Occipital lobe (tissue), 1 donor: ENCODE measurements at regions not wholly inside any gene's neighbourhood (a gene's known extent, or its start where the extent isn't known, plus 50 kb on each side); places are given as distances from the start of the nearest gene placed in this dataset.

Experiments
- DNase-seq: peaks from one replicate; lab custom pipeline; 2025; lab: John Stamatoyannopoulos, UW

DNA sequence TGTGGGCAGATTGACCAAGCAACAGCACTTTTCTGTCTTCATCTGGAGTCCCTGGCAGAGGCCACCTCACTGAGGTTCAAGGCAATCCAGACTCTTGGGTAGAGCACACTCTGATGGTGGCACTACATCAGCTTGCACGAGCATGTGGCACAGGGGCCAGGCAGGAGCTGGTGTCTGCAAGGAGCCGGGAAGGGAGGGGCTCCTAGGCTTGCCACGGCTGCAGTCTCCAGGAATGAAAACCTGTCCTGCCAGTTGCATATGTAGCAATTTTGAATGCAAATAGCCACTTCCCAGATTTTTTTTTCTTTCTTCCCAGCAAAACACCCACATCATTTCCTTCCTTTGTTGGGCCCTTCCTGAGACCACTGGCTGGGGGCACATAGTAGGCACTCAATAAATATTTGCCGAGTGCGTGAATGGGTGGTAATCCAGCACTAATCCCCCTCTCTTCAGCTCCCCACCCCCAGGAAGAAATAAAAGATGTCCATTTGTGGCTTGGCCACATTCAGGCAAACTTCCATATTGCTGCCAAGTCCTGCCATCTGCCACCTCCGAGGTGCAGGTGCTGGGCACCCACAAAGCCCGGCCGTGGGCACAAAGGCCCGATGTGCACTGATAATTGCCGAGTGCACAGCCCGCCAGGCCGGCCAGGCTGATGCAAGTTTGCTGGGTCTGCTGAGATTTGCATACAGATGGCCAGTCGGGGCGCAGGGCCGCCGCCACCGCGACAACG lies 72.4 kb downstream of the MYCN start:
- no peak for DNase-seq

DNA sequence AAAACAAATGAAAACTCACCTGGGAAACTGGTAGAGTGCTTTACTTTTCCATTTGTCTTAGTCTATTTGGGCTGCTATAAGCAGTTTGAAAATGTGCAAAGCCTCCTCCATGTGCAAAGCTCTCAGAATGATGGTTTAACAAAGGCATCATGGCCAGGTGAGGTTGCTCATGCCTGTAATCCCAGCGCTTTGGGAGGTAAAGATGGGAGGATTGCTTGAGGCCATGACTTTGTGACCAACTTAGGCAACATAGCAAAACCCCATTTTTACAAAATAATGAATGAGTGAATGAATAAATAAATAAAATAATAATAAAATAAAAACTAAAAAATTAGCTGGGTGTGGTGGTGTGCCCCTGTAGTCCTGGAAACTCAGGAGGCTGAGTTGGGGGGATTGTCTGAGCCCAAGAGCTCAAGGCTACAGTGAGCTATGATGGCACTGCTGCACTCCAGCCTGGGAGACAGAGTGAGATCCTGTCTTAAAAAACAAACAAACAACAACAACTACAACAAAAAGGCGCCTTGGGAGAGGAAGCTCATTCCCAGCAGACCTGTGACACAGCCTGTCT lies 71.8 kb downstream of the MYCN start:
- no peak for DNase-seq

DNA sequence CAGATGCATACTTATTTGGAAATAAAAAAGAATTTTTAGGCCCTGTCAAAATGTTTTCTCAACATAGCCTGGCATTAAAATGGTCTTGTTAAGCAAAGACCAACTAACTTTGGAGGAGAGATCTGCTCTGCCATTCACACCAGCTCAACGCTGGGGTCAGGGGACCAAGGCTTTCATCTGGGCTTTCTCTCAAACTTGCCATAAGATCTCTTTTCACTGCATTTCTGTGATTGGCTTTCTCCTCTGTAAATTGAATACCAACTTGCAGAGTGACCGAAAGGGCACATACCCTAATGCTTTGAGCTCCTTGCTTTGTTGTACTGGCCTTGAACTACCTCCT lies 71.2 kb downstream of the MYCN start:
- DNase-seq, result no peak

DNA sequence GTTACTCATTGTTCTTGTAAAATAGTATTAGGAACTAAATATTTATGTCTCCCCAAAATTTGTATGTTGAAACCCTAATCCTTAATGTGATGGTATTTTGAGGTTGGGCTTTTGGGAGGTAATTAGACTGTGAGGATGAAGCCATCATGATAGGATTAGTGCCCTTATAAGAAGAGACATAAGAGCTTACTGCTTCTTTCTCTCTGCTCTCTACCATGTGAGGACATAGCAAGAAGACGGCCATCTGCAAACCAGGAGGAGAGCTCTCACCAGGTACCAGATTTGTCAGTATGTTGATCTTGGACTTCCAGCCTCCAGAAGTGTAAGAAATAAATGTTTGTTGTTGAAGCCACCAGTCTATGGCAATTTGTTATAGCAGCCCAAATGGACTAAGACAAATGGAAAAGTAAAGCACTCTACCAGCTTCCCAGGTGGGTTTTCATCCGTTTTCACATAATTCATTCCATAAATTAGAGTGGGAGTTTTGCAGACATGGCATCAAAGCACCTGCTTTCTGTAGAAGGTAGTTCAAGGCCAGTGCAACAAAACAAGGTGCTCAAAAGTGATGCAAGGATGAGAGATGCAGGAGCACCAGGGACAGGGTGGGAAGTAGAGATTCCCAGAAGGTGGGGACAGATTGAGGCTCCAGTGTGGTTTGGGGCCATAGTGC lies 70.7 kb downstream of the MYCN start:
- no peak for DNase-seq

DNA sequence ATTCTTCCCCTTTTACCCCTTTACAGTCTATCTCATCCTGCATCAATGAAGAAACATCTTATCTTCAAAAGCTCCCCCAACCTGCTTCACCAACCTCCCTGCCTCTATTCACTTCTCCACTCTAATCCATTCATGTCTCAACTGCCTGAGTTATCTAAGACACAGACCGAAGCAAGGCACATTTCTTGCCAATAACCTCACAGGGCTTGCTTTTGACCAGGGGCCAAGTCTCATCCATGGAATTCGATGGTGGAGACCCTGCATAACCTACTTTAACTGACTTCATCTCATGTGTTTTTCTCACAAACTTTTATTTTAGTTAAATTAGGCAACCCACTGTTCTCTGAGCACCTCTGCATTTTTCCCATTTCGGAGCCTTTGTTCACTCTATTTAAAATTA lies 69.7 kb downstream of the MYCN start:
- DNase-seq, result no peak

DNA sequence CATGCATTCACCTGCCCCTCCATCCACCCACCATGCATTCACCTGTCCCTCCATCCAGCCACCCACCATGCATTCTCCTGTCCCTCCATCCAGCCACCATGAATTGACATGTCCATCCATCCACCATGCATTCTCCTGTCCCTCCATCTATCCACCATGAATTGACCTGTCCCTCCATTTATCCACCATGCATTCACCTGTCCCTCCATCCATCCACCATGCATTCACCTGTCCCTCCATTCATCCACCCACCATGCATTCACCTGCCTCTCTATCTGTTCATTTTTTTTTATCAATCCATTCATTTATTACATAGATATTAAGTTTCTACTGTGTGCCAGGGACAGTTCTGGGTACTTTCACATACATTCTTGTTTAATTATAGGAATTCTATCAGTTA lies 69.2 kb downstream of the MYCN start:
- no peak for DNase-seq

DNA sequence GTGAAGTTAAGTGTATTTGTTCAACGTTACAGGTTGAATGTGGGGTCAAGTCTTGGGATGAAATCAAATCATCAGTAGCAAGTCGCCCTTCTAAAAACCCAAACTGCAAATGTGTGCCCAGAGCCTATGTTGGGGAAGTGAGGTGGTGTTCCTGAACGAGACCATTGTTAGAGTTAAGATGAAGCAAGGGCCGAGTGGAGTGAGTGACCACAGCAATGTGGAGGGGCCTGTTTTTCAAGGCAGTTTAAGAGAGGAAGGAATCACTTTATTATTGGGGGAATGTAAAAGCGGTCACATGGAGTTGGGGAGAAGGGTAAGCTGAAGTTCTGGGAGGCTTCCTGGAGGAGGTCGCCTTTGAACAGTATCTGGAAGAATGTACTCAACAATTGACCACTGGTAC lies 68.5 kb downstream of the MYCN start:
- DNase-seq, result no peak

DNA sequence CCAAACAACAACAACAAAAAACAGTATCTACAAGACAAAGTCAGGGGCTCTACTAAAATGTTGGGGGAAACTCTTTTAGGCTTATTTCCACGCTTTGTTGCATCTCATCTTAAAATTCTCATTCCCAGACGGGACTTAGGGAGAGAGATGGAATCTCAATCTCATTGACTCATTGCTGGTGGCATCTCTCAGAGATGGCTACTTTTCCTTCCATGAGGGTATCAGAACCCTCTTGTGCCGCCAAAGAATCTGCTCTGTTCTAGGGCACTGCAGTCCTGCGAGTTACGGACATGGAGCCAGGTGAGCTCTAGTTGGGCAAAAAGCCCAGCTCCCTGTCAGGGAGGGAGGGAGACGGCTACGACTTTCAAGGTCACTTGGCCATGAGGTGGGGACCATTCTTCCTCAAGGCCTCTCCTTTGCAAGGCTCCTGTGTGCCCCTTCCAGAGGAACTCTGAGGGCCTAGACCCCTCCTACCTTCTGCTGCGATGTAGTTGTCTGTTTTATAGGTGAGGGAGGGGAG lies 68.0 kb downstream of the MYCN start:
- no peak for DNase-seq

DNA sequence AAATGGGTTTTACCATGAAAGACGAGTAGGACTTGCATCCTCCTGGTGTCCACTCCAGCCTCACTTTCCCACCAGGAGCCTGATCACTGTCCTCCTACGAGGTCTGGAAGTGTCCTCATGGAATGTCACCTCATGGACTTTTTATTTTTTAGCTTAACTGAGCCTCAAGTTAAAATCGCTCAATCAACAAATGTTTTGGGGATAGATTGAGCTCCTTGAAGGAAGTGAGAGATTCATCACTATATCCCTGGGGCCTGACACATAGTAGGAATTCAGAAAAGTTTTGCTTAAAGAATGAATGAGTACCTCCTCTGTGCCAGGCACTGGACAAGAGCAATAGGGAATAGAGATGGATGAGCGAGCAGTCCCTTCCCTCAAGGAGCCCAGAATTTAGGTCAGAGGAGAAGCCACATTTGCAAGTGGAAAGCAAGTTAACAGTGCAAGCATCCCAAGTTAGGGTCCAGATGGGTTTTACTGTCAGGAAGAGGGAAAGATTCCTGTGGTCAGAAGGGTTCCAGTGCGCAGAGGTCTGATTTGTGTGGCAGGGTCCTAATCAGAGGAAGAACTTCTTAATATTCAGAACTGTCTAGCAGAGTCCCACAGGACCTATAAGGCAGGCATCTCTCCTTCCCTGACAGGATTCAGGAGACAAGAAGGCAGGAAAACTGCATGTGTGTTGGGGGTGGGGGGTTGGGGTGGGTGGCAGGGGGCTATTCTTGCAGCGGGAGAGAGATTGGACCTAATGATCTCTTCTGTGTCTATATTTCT lies 67.0 kb downstream of the MYCN start:
- DNase-seq, result no peak

DNA sequence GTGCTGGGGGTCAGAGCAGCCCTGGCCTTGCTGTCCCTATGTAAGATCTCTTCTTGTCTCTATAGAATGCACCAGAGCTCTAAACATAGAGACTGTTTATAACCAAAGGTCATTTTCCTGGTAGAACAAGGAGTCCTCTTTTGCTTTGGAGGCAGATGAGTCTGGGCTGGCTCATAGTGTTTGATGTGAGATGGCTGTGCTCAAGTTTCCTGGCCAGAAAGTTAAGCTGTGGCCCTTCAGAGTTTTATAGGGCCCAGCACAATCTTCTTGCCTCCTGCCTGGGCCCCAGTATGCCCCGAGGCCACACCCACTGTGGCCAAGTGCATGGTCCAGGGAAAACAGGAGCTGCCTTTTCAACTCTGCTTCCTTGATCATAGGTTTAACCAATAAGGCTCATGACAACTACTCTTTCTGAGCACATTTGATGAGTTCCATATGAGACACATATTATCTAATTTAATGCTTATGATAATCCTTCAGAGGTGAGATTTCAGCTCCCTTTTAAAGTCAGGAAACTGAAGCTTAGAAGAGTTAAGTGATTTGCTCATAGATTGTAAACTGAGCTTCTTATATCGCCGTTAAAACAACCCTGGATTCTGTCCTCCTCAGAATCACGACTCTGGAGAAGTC lies 66.3 kb downstream of the MYCN start:
- DNase-seq, result no peak

DNA sequence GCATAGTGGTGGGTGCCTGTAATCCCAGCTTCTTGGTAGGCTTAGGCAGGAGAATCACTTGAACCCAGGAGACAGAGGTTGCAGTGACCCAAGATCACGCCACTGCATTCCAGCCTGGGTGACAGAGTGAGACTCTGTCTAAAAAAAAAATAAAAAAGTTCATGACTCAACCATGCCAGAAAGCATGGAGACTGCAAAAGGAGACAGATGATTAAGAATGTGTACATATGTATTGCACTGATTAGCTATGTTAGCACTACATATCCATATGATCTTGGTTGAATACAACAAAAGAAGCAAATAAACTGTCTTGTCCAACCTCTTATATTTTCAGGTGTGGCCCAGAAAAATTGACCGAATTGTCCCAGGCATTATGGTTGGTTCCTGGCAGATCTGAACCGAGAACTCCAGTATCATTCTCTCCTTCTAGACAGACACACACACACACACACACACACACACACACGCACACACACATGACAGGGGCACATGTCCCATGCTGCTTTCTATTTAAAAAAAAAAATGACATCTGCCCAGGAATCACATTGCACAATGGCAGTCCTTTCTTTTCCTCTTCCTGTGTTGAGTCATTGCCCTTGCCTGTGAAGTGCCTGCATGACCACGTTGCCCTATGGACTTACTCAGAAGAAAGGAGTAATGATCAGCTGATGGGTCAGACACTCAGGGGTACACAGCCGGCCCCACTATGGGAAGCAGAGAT lies 65.6 kb downstream of the MYCN start:
- DNase-seq, result no peak

DNA sequence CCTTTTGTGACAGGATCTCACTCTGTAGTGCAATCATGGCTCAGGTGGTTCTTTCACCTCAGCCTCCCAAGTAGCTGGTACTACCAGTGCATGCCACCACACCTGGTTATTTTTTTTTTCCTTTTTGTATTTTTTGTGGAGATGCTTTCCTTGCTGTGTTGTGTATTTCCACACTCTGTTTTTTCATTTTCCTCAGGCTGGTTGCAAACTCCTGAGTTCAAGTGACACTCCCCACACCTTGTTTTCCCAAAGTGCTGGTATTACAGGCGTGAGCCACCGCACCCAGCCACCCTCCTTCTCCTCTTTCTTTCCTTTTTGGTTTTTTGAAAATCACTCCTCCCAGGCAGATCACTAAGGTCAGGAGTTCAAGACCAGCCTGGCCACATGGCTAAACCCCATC lies 65.0 kb downstream of the MYCN start:
- DNase-seq, result no peak

DNA sequence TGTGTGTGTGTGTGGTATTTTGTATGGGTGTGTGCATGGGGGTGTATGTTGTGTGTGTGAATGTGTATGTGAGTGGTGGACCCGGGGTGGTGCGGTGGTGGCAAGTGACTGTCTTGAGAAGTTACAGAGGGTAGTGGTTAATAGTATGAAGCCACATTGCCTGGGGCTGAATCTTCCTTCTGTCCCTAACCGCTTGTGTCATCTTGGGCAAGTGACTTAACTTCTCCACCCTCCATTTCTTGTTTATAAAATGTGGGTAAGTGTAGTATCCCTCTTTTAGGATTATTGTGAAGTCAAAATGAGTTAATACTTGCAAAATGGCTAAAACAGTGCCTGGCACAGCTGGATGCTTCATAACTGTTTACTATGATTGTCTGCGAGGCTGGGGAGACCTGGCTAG lies 63.5 kb downstream of the MYCN start:
- no peak for DNase-seq

DNA sequence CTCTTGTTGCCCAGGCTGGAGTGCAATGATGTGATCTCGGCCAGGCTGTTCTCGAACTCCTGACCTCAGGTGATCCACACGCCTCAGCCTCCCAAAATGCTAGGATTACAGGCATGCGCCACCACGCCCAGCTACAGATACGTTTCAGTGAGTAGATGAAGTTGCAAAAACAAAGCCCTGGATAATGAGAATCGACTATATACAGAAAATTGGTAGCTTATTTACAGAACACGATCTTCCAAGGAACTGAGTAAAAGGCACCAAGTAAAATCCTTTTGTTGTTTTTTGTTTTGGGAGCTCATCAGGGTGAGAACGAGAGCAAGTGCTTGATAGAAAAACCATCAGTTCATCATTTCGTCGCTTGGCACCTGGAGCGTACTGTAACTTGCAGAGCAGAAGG lies 62.8 kb downstream of the MYCN start:
- no peak for DNase-seq

DNA sequence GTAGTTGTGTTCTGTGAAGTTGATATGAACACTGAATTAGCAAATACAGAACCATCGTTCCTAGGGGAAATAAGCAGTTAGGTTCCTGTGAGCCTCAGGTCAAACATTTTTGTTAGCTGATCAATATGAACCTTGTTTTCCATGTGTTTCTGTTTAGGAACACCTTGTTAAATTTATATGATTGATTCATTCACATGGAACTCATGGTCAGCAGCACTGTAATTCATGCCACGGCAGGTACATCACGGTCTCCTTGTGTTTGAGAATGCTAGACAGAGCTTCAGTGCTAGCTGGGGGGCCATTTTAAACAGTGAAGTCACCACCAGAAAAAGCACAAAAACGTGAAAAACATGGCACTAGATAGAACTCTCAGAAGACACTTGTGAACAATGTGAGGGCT lies 62.2 kb downstream of the MYCN start:
- no peak for DNase-seq

DNA sequence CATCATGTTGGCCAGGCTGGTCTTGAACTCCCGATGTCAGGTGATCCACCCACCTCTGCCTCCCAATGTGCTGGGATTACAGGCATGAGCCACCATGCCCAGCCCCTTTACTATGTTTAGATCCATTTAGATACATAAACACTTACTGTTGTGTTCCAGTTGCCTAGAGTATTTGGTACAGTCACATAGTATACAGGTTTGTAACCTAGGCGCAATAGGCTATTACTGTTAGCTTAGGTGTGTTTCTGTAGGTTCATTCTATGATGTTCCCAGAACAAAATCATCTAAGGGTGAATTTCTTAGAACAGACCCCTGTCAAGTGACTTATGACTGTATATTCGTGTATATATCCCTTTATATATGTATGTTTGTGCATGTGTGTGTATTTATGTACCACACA lies 61.8 kb downstream of the MYCN start:
- DNase-seq, result no peak

DNA sequence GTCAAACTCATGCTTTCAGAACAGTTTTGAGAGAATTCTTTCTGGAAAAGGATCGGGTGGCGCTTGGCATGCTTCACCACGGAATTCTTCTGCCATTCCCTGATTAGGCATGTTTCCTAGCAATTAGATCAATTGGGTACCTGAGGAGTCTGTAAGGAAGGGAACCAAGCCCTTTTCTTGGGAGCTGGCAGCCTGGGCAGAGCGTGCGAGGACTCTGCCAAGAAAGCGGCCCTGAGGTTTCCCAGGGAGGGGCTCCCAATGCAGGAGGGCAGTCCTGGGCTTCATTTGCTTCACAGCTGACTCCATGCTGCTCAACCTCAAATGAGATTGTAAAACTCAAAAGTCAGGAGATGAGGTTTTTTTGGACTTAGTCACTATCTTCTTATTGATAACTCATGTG lies 60.3 kb downstream of the MYCN start:
- no peak for DNase-seq

DNA sequence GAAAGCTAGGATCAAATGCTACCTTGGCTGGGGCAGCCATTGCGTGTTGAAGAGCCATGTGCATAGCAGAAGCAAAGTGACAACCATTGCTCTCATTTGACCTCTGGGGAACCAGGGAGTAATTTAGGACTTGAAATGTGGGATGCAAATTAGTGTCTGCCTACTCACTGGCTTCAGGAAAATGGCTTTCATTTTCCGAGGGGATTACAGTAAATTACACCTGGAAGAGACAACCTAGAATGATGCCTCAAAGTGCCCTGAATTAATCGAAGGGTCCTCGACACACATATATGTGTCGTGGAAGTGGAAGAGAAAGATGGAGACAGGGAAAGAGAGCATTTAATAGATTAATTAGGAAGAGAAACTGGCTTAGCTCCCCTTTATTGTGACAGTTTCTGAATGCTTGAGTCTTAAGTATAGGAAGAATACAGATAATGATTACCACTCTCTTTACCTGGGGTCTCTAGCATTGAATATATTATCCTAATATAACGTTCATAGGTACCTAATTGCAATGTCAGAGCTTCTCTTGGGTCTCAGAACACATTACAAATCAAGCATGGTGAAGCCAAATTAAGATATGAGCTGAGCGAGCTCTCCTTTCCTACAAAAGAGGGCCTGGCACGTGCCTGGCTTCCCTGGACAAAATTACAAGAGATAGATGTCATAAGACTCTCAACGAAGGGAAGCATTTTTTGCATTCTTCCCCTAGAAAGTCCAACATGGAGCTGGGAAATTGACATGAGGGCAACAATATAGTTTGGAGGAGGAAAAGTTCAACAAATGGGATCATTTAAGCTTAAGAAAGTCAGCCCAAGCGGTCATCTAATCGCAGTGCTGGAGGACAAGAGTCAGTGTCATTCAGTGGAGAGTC lies 59.5 kb downstream of the MYCN start:
- no peak for DNase-seq

DNA sequence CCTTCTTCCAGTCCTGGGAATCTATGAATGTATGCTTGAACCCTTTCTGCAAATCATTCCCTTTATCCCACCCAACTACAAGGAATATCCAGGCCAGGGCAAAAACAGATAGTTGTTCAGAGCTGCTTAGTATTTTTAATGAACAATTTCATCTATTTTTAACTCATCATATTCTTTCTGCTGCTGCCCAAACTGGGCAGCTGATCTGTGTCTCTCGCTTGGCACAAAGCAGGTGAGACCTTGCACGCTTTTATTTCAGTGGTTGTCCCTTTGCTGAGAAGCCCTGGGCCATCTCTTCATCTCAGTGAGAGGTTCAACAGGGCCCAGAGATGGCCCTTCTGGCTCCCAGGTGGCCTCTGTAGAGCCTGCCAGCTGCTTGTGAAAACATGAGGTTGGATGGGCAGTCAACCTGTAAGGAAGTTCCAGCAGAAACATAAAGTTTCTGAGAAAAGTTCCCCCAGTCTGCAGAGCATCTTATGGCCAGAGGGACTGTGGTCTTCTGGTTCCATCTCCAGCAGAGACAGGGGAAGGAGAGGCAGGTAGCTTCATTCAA lies 57.5 kb downstream of the MYCN start:
- no peak for DNase-seq
